NCI-H2107 treated with DMSO at 0.1 percent for 48 hours (cell line): ENCODE measurements at regions not wholly inside any gene's neighbourhood (a gene's known extent, or its start where the extent isn't known, plus 50 kb on each side); places are given as distances from the start of the nearest gene placed in this dataset.
A peak's percentile ranks its signal among the peaks of the same experiment; 100 is the strongest.

Experiments used
- DNase-seq: peaks from one replicate; lab custom pipeline; 2025; ENCODE audit not compliant: unreplicated experiment; lab: John Stamatoyannopoulos, UW

GRCh38 chr2:106041150-106041549 is 153.0 kb downstream of the UXS1 start:
- DNase-seq, result no peak

- DNase-seq, result no peak
These were observed 154.3 kb downstream of the UXS1 start for GRCh38 chr2:106039634-106040315.

- DNase-seq, result no peak
These were observed 155.3 kb downstream of the UXS1 start for GRCh38 chr2:106038601-106039375.

DNA sequence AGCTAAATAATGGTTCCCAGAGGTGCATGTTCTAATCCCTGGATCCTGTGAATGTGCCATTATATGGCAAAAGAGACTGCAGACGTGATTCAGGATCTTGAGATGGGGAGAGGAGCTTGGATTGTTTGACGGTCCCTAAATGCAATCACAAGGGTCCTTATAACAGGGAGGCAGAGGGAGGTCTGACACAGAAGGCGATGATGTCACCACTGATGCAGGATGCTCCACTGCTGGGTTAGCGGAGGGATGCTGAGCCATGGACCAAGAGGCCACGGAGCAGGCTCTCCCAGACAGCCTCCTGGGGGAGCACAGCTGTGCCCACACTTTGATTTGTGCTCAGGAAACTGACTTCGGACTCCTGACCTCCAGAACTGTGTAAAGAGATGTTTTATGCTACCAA is 156.2 kb downstream of the UXS1 start:
- no peak for DNase-seq

DNA sequence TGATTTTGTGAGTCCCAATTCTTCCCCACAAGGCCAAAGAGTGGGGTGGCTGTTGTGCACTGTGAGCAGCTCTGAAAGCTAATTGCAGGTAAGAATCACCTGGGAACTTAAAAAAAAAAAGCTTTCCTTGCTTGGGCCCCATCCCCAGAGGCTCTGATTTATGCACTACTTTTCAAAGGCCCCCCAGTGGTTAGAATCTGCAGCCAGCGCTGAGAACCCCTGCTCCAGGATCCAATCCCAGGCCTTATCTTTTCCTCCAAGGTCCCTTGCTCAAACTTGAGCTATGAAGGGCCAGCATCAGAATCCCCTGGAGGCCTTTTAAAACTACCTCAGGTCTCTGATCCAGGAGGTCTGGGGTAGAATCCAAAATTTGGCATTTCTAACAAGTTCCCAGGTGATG is 156.8 kb downstream of the UXS1 start:
- no peak for DNase-seq

DNA sequence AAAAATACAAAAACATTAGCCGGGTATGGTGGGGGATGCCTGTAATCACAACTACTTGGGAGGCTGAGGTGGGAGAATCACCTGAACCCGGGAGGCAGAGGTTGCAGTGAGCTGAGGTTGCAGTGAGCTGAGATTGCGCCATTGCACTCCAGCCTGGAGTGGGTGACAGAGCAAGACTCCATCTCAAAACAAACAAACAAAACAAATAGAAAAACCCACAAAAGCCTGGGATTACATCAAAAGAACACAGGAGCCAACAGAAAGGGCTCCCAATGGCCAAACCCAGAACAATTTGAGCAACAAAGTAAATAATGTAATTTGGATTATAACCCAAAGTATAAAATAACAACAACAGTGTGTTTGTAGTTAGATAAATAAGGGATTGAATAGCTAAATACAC is 159.8 kb downstream of the UXS1 start:
- no peak for DNase-seq

DNA sequence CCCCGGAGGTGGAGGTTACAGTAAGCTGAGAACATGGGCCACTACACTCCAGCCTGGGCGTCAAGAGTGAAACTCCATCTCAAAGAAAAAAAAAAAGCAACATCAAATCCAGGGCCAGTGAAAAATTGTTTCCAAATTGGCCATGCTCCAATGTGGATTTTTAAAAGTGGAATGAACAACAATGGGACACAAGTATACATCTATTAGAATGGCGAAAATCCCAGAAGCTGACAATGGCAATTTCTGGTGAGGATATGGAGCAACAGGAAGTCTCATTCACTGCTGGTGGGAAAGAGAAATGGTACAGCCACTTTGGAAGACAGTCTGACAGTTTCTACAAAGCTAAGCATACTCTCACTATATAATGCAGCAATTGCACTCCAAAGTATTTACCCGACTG is 161.4 kb downstream of the UXS1 start:
- DNase-seq, result no peak

GRCh38 chr2:106030287-106031268 is 163.5 kb downstream of the UXS1 start:
- DNase-seq, result no peak

GRCh38 chr2:106028192-106028591 is 165.9 kb downstream of the UXS1 start:
- no peak for DNase-seq

GRCh38 chr2:106026271-106027190 is 167.6 kb downstream of the UXS1 start:
- DNase-seq, result no peak

- DNase-seq, result no peak
These were observed 168.3 kb downstream of the UXS1 start for GRCh38 chr2:106025796-106026195.

DNA sequence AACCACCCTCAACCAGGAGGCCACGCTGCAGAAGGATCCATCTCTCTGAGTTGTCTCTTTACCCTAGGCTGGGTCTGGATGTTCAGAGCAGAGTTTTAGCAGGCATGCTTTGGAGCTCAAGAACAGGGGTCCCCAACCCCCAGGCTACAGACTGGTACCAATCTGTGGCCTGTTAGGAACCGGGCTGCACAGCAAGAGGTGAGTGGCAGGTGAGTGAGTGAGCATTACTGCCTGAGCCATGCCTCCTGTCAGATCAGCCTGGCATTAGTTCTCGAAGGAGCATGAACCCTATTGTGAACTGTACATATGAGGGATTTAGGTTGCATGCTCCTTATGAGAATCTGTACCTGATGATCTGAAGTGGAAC is 172.5 kb downstream of the UXS1 start:
- DNase-seq, result no peak

- DNase-seq, result peak; percentile 85
These were observed 173.1 kb downstream of the UXS1 start for GRCh38 chr2:106020821-106021661.

- peak; percentile 10 for DNase-seq
These were observed 174.1 kb downstream of the UXS1 start for GRCh38 chr2:106020032-106020431.

DNA sequence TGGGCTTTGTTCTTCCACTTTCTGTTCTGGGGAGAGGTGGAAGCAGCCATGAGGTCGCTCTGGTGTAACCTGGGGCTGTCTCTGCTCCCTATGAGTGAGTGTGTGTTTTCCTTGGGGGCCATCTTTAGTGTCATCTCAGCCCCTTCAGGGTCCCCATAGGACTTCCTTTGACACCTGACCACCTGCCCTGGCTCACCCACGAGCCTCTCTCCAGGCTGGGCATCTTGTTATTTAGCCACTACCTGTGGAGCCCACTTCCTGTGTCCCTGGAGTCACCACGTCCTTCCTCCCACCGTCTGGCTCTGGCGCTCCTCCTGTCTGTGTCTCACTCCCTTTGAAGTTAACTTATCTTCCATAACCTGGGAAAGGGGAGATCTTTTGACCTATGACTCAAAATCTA is 176.0 kb downstream of the UXS1 start:
- DNase-seq, result no peak

DNA sequence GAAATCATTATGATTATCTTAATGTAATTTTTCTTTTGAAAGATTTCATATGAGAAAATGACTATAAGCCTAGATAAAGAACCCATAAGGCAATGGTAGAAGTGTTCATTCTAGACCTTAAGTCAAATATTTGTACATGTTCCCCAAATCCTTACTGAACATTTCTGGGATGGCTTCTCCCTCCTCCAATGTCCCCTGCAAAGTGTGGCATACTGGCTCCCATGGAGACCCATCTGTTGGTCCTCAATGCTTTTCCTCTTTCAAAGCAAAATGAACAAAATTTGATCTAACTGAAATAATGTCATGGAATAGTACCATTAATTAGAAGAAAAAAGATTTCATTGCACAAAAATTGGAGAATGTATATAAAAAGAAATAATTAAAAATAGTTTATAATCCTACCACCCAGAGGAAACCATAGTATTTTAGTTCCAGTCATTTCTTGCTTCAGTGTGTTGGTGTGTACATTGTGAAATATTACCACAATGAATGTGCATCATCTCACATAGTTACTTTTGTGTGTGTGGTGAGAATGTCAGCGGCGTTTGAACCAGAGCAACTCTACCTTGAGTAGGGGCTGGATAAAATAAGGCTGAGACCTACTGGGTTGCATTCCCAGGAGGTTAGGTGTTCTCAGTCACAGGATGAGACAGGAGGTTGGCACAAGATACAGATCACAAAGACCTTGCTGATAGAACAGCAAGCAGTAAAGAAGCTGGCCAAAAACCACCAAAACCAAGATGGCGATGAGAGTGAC is 181.3 kb downstream of the UXS1 start:
- DNase-seq, result no peak

DNA sequence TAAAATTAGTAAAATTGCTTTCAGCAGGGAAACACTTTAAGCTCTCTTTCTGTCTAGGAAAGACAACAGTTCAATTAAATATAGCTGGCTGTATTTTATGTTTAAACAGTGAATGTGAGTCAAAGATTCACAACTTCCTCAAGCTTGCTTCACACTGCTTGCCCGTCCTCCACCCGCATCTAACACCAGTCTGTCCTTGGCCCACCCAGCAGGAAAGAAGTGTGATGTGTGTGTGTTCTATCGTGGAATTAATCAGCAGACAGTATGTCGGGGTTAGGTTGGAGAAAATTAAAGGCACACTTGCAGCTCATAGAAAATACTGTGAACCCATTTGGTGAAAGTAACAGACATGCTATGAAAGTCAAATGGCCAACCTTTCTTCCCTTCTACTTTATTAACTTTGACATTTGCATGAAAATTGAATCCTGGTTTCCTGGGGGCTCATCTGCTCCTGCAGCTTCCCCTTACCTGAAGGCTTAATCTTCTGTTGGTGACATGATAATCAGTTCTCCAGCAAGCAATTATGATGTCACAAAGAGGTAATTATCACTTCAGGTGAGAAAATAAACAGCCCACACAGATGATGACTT is 182.0 kb downstream of the UXS1 start:
- DNase-seq, result no peak

DNA sequence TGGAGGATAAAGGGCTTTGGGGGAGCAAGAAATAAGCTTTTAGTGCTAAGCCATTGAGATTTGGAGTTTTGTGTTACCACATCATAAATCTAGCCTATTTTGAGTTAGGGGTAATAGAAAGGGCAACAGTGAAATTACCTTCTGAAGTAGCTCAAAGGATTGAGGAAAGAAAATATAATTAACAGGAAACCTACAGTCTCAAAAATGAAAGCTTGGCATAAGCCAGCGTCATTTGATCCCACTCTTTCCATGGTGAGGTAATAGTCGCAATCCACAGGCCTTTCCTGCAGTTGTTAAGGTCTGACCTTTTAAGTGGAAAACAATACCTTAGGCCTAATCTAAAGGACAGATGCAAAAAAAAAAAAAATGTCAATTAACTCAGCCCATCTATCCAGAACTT is 182.7 kb downstream of the UXS1 start:
- peak; percentile 49 for DNase-seq
